OCI-LY7 (cell line): ENCODE measurements at regions not wholly inside any gene's neighbourhood (a gene's known extent, or its start where the extent isn't known, plus 50 kb on each side); places are given as distances from the start of the nearest gene placed in this dataset.

ENCODE experiments used
- BruUV-seq: library from RNA; stranded (reverse); fragments of 400-500 nt; replicated peaks from 2 replicates; lab custom pipeline; 2021; lab: Mats Ljungman, UMichigan
- CTCF ChIA-PET: fragments of 300-600 bp; sonication (Branson Sonifier 250); formaldehyde crosslinking; loops from one replicate; lab custom pipeline; 2022; ENCODE audit warnings: antibody characterized with exemption; ENCODE audit not compliant: unreplicated experiment; lab: Charles Lee
- POLR2A ChIA-PET: fragments of 300-600 bp; sonication (Branson Sonifier 250); formaldehyde crosslinking; loops from one replicate; lab custom pipeline; 2022; ENCODE audit warnings: antibody characterized with exemption; lab: Charles Lee
- DNase-seq: peaks from one replicate; pipeline ENCODE4 v3.0.0-alpha.2; 2015; ENCODE audit warnings: low spot score
- H2AFZ ChIP-seq: fragments of 200-600 bp; sonication (generic), shearing (Covaris generic); 2 replicates; pipeline ENCODE4 v1.6.1; 2014; ENCODE audit warnings: mild to moderate bottlenecking, antibody characterized with exemption, low read length, moderate library complexity
- H3K27ac ChIP-seq: fragments of 200-600 bp; sonication (generic); 2 replicates; pipeline ENCODE4 v1.5.1; 2014; ENCODE audit warnings: mixed run types, low read depth, mild to moderate bottlenecking, moderate library complexity, low read length, inconsistent platforms; ENCODE audit not compliant: poor library complexity, severe bottlenecking
- H3K36me3 ChIP-seq: fragments of 200-600 bp; sonication (generic); 2 replicates; pipeline ENCODE4 v1.6.1; 2014; ENCODE audit warnings: mild to moderate bottlenecking, antibody characterized with exemption, low read length, moderate library complexity, mixed read lengths; ENCODE audit not compliant: insufficient read depth
- H3K4me1 ChIP-seq: fragments of 200-600 bp; sonication (generic); 2 replicates; pipeline ENCODE4 v1.5.1; 2014; ENCODE audit warnings: mild to moderate bottlenecking, low read length; ENCODE audit not compliant: insufficient read depth, poor library complexity, severe bottlenecking
- H3K4me2 ChIP-seq: fragments of 200-600 bp; sonication (generic); 2 replicates; pipeline ENCODE4 v1.6.1; 2014; ENCODE audit warnings: mild to moderate bottlenecking, low read length
- H3K4me3 ChIP-seq: fragments of 200-600 bp; sonication (generic); 2 replicates; pipeline ENCODE4 v1.5.1; 2014; ENCODE audit warnings: mild to moderate bottlenecking, low read depth, low read length; ENCODE audit not compliant: poor library complexity, severe bottlenecking
- H3K79me2 ChIP-seq: fragments of 200-600 bp; sonication (generic); 2 replicates; pipeline ENCODE4 v1.6.1; 2016; ENCODE audit warnings: low read depth, mild to moderate bottlenecking, low read length, moderate library complexity, mixed read lengths; ENCODE audit not compliant: insufficient read depth
- H3K9me2 ChIP-seq: fragments of 200-600 bp; sonication (generic); 2 replicates; pipeline ENCODE4 v1.6.1; 2016; ENCODE audit warnings: mild to moderate bottlenecking, low read length, mixed read lengths; ENCODE audit not compliant: insufficient read depth
- H3K9me3 ChIP-seq: fragments of 200-600 bp; sonication (generic); 2 replicates; pipeline ENCODE4 v1.6.1; 2014; ENCODE audit warnings: mild to moderate bottlenecking, mixed run types, low read length, mixed read lengths
- H4K20me1 ChIP-seq: fragments of 200-600 bp; sonication (generic); 2 replicates; pipeline ENCODE4 v1.6.1; 2014; ENCODE audit warnings: mild to moderate bottlenecking, antibody characterized with exemption, low read length, moderate library complexity, mixed read lengths; ENCODE audit not compliant: insufficient read depth
- EZH2phosphoT487 ChIP-seq: fragments of 200-600 bp; sonication (generic); IDR thresholded peaks from 2 replicates; pipeline ENCODE4 v1.6.1; 2018; ENCODE audit warnings: low read depth, borderline replicate concordance, mild to moderate bottlenecking, mixed run types, antibody characterized with exemption, low read length, moderate library complexity, mixed read lengths
- intact Hi-C: fragments of 100-400 bp; cut with micrococcal nuclease; formaldehyde crosslinking; loops from one replicate; pipeline ENCODE4 v1.10.0; 2022; ENCODE audit not compliant: unreplicated experiment
- TF ChIP-seq, protein P1 (sequence below): fragments of 200-600 bp; sonication (generic); conservative IDR thresholded peaks from 2 replicates; pipeline ENCODE4 v1.5.1; 2014; ENCODE audit warnings: mild to moderate bottlenecking, antibody characterized with exemption, low read length, moderate library complexity, mixed read lengths

DNA sequence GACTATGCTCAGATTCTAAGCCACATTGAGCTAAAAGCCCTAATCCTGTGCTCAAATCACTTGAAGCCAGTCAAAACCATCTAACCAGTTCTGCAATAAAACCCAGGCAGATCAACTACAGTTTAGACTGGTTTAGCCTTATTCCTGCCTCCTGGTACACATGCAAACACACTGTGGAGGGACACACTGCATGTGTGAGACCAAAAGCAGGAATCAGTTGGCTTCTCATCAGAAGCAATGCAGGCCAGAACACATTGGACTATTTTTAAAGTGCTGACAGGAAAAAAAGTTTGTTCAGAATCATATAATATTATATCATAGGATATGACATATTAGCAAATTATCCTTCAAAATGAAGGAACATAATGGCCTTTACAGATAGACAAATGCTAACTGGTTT is 52.5 kb upstream of the NT5C1B start:
- intact Hi-C loops = no loop called here
- Histone ChIP-seq H4K20me1 (no peaks in the 10 kb centered on the region), H3K4me2 (no peak overlapping the region), H3K4me1 (no peaks in the 10 kb centered on the region), H3K79me2 (no peaks in the 10 kb centered on the region), H3K27ac (no peak overlapping the region), H3K4me3 (no peak overlapping the region), H3K36me3 (no peaks in the 10 kb centered on the region), H3K9me3 (no peaks in the 10 kb centered on the region), H2AFZ (no peak overlapping the region), H3K9me2 (no peaks in the 10 kb centered on the region)
- ChIA-PET POLR2A (no interaction called here), CTCF (no interaction called here)
- no TSS peak for BruUV-seq
- TF ChIP-seq EZH2phosphoT487 = no peak
- TF ChIP-seq, protein P1, sequence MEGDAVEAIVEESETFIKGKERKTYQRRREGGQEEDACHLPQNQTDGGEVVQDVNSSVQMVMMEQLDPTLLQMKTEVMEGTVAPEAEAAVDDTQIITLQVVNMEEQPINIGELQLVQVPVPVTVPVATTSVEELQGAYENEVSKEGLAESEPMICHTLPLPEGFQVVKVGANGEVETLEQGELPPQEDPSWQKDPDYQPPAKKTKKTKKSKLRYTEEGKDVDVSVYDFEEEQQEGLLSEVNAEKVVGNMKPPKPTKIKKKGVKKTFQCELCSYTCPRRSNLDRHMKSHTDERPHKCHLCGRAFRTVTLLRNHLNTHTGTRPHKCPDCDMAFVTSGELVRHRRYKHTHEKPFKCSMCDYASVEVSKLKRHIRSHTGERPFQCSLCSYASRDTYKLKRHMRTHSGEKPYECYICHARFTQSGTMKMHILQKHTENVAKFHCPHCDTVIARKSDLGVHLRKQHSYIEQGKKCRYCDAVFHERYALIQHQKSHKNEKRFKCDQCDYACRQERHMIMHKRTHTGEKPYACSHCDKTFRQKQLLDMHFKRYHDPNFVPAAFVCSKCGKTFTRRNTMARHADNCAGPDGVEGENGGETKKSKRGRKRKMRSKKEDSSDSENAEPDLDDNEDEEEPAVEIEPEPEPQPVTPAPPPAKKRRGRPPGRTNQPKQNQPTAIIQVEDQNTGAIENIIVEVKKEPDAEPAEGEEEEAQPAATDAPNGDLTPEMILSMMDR = no peak
- no peak for DNase-seq

DNA sequence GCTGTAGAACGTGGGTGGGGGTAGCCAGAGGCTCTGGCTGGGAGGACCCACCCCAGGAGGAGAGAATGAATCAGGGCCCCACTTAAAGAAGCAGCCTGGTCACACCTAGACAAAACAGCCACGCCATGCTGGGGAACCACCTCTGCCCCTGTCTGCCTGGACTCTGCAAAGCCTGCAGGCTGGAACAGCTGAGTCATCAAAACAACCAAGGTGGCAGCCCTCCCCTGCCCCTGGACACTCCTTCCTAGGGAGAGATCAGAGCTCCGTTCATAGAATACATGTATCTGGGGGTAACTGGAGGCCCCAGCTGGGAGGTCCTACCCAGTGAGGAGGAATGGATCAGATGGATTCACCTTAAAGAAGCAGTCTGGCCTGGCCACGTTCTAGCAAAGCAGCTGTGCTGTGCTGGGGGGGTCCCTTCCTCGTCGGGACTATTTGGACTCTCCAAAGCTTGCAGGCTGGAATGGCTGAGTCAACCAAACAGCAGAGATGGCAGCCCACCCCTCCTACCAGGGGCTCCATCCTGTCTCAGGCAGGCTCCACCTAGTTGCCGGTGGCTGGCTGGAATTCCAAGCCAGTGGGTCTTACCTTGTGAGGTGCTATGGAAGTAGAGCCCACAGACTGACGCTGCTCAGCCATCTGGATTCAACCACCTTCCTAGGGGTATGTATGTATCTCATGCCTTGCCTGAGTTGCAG is 50.5 kb upstream of the NT5C1B start:
- H3K27ac ChIP-seq = no peak overlapping the region
- H3K9me2 ChIP-seq = no peaks in the 10 kb centered on the region
- POLR2A ChIA-PET = interaction anchor here (0.5 kb wide), 1 partner anchor 422 kb away, joined by 3 read pairs; no protein-coding TSS in a partner anchor
- CTCF ChIA-PET = no interaction called here
- H4K20me1 ChIP-seq = no peaks in the 10 kb centered on the region
- intact Hi-C loops = no loop called here
- no peaks in the 10 kb centered on the region for H3K79me2 ChIP-seq
- H3K4me1 ChIP-seq = no peaks in the 10 kb centered on the region
- DNase-seq = no peak
- TF ChIP-seq, protein P1 = no peak
- H3K4me2 ChIP-seq = no peak overlapping the region
- H3K36me3 ChIP-seq = no peaks in the 10 kb centered on the region
- H3K4me3 ChIP-seq = no peak overlapping the region
- BruUV-seq = no TSS peak
- H2AFZ ChIP-seq = no peak overlapping the region
- no peaks in the 10 kb centered on the region for H3K9me3 ChIP-seq
